ENCODE measurements at regions not wholly inside any gene's neighbourhood (a gene's known extent, or its start where the extent isn't known, plus 50 kb on each side); places are given as distances from the start of the nearest gene placed in this dataset.
"Not testable (repeated sequence)": the region's sequence is repeated elsewhere in the genome, so short reads cannot be mapped to it uniquely, and the experiment has no call there.

- not testable (repeated sequence) for TF ChIP-seq CTCF (IDR thresholded peaks at IDR 0.05; ENCODE audit: borderline replicate concordance, extremely low read depth, low read length, poor library complexity, severe bottlenecking); EZH2 (IDR thresholded peaks at IDR 0.05; ENCODE audit: borderline replicate concordance, low read depth, low read length, severe bottlenecking)
Measured at GRCh38 chr9:62877552-62877951, 1687.7 kb downstream of the SPATA31A7 start.

Measured in DND-41 (cell line).